ENCODE measurements at regions not wholly inside any gene's neighbourhood (a gene's known extent, or its start where the extent isn't known, plus 50 kb on each side); places are given as distances from the start of the nearest gene placed in this dataset.

GRCh38 chr3:73694983-73695757, 70.4 kb upstream of the PDZRN3 start:
- H2AFZ ChIP-seq (ENCODE audit: low read depth, low read length), result no peak overlapping the region
- H3K79me2 ChIP-seq (replicated peaks; ENCODE audit: insufficient read depth, low read length), result no peaks in the 10 kb centered on the region
- H3K9me3 ChIP-seq (ENCODE audit: low read length), result no peaks in the 10 kb centered on the region
- H3K4me3 ChIP-seq (ENCODE audit: low read length), result no peak overlapping the region
- no peaks in the 10 kb centered on the region for H3F3A ChIP-seq (ENCODE audit: insufficient read depth, low read length, poor library complexity, severe bottlenecking)
- H3K4me2 ChIP-seq (ENCODE audit: low read length), result no peak overlapping the region
- no peaks in the 10 kb centered on the region for H3K36me3 ChIP-seq (ENCODE audit: insufficient read depth, low read length)
- no peaks in the 10 kb centered on the region for H3K9me2 ChIP-seq (ENCODE audit: insufficient read depth, low read length)
- no peaks in the 10 kb centered on the region for H3K27me3 ChIP-seq (ENCODE audit: insufficient read depth, low read depth, low read length)
- no peak overlapping the region for H3K9ac ChIP-seq (ENCODE audit: low read length)
- no peak overlapping the region for H3K27ac ChIP-seq (ENCODE audit: low read length)
- no peaks in the 10 kb centered on the region for H4K20me1 ChIP-seq (ENCODE audit: insufficient read depth)
- TF ChIP-seq SMC3 (conservative IDR thresholded peaks at IDR 0.05; ENCODE audit: poor library complexity) (no peak), POLR2AphosphoS5 (IDR thresholded peaks at IDR 0.05) (no peak), EP300 (conservative IDR thresholded peaks at IDR 0.05; ENCODE audit: poor library complexity, severe bottlenecking) (no peak), TAF1 (IDR thresholded peaks at IDR 0.05; ENCODE audit: low read depth) (no peak), CTCF (IDR thresholded peaks at IDR 0.05; ENCODE audit: poor library complexity, severe bottlenecking) (no peak), RAD21 (conservative IDR thresholded peaks at IDR 0.05) (no peak), EZH2 (IDR thresholded peaks at IDR 0.05; ENCODE audit: borderline replicate concordance, insufficient read depth, low read length, poor library complexity, severe bottlenecking) (no peak), MXI1 (conservative IDR thresholded peaks at IDR 0.05; ENCODE audit: poor library complexity, severe bottlenecking) (no peak)
- TF ChIP-seq, protein P1, sequence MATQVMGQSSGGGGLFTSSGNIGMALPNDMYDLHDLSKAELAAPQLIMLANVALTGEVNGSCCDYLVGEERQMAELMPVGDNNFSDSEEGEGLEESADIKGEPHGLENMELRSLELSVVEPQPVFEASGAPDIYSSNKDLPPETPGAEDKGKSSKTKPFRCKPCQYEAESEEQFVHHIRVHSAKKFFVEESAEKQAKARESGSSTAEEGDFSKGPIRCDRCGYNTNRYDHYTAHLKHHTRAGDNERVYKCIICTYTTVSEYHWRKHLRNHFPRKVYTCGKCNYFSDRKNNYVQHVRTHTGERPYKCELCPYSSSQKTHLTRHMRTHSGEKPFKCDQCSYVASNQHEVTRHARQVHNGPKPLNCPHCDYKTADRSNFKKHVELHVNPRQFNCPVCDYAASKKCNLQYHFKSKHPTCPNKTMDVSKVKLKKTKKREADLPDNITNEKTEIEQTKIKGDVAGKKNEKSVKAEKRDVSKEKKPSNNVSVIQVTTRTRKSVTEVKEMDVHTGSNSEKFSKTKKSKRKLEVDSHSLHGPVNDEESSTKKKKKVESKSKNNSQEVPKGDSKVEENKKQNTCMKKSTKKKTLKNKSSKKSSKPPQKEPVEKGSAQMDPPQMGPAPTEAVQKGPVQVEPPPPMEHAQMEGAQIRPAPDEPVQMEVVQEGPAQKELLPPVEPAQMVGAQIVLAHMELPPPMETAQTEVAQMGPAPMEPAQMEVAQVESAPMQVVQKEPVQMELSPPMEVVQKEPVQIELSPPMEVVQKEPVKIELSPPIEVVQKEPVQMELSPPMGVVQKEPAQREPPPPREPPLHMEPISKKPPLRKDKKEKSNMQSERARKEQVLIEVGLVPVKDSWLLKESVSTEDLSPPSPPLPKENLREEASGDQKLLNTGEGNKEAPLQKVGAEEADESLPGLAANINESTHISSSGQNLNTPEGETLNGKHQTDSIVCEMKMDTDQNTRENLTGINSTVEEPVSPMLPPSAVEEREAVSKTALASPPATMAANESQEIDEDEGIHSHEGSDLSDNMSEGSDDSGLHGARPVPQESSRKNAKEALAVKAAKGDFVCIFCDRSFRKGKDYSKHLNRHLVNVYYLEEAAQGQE (IDR thresholded peaks at IDR 0.05; ENCODE audit: borderline replicate concordance), result no peak

DNA sequence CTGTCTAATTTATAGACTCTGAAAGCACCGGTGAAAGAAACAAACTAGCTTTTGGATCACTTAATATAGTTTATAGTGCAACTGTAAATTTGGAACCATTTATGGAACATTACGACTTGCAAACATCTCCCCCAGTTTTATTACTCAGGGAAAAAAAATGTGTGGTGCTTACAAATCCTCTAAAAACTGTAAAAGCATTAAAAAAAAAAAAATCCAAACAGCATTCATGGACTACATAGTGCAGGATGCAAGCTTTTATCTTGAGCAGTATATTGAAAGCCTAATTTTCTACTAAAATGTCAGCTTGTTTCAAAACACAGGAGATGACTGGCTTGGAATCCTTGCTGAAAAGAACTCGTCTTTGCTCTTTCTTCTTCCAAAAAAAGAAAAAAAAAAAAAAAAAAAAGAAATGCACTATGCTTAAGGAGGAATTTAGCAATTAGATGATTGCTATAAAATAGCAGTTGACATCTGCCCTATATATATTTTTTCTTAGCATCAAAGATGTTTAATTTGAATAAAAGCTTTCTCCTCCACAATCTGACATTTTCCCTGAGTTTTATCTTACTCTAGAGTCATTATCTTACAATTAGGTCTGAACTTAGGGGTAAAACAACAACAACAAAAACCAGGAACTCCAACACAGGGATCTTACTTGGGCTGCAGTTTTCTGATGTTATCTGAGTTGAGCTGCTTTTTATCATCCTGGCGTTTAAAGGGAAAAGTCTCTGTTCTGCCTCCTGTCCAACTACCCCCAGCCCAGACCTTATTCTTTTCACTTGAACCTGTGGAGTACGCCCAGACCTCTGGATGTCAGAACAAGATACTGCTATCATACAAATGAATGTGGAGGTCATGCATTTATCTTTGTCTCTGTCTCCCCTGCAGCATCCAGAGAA, 62.6 kb upstream of the PDZRN3 start:
- no peak overlapping the region for H3K9ac ChIP-seq (ENCODE audit: low read length)
- no peaks in the 10 kb centered on the region for H3K9me2 ChIP-seq (ENCODE audit: insufficient read depth, low read length)
- H4K20me1 ChIP-seq (ENCODE audit: insufficient read depth), result no peaks in the 10 kb centered on the region
- H3K27me3 ChIP-seq (ENCODE audit: insufficient read depth, low read depth, low read length), result no peaks in the 10 kb centered on the region
- H3K4me3 ChIP-seq (ENCODE audit: low read length), result no peak overlapping the region
- H3K36me3 ChIP-seq (ENCODE audit: insufficient read depth, low read length), result no peaks in the 10 kb centered on the region
- TF ChIP-seq RAD21 (conservative IDR thresholded peaks at IDR 0.05) (no peak), SMC3 (conservative IDR thresholded peaks at IDR 0.05; ENCODE audit: poor library complexity) (no peak), POLR2AphosphoS5 (IDR thresholded peaks at IDR 0.05) (no peak), MXI1 (conservative IDR thresholded peaks at IDR 0.05; ENCODE audit: poor library complexity, severe bottlenecking) (no peak), EP300 (conservative IDR thresholded peaks at IDR 0.05; ENCODE audit: poor library complexity, severe bottlenecking) (no peak), EZH2 (IDR thresholded peaks at IDR 0.05; ENCODE audit: borderline replicate concordance, insufficient read depth, low read length, poor library complexity, severe bottlenecking) (no peak), CTCF (IDR thresholded peaks at IDR 0.05; ENCODE audit: poor library complexity, severe bottlenecking) (no peak), TAF1 (IDR thresholded peaks at IDR 0.05; ENCODE audit: low read depth) (no peak)
- TF ChIP-seq, protein P1 (IDR thresholded peaks at IDR 0.05; ENCODE audit: borderline replicate concordance), result no peak
- no peaks in the 10 kb centered on the region for H3K9me3 ChIP-seq (ENCODE audit: low read length)
- no peak overlapping the region for H3K27ac ChIP-seq (ENCODE audit: low read length)
- H3K4me2 ChIP-seq (ENCODE audit: low read length), result no peak overlapping the region
- H3F3A ChIP-seq (ENCODE audit: insufficient read depth, low read length, poor library complexity, severe bottlenecking), result no peaks in the 10 kb centered on the region
- H3K79me2 ChIP-seq (replicated peaks; ENCODE audit: insufficient read depth, low read length), result no peaks in the 10 kb centered on the region
- H2AFZ ChIP-seq (ENCODE audit: low read depth, low read length), result no peak overlapping the region
